SK-N-DZ (cell line): ENCODE measurements at regions not wholly inside any gene's neighbourhood (a gene's known extent, or its start where the extent isn't known, plus 50 kb on each side); places are given as distances from the start of the nearest gene placed in this dataset.
A peak's percentile ranks its signal among the peaks of the same experiment; 100 is the strongest.
"Not testable (repeated sequence)": the region's sequence is repeated elsewhere in the genome, so short reads cannot be mapped to it uniquely, and the experiment has no call there.

ENCODE experiments used
- DNase-seq: peaks from one replicate; pipeline ENCODE4 v3.0.0-alpha.2; 2015; ENCODE audit warnings: low spot score

- no peak for DNase-seq
These were observed 377.5 kb downstream of the HLX start for GRCh38 chr1:221256773-221257172.

DNA sequence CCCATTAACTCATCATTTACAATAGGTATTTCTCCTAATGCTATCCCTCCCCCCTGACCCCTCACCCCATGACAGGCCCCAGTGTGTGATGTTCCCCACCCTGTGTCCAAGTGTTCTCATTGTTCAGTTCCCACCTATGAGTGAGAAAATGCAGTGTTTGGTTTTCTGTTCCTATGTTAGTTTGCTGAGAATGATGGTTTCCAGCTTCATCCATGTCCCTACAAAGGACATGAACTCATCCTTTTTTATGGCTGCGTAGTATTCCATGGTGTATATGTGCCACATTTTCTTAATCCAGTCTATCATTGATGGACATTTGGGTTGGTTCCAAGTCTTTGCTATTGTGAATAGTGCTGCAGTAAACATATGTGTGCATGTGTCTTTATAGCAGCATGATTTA lies 378.3 kb downstream of the HLX start:
- not testable (repeated sequence) for DNase-seq

- DNase-seq, result not testable (repeated sequence)
These were observed 383.4 kb downstream of the HLX start for GRCh38 chr1:221262677-221263076.

DNA sequence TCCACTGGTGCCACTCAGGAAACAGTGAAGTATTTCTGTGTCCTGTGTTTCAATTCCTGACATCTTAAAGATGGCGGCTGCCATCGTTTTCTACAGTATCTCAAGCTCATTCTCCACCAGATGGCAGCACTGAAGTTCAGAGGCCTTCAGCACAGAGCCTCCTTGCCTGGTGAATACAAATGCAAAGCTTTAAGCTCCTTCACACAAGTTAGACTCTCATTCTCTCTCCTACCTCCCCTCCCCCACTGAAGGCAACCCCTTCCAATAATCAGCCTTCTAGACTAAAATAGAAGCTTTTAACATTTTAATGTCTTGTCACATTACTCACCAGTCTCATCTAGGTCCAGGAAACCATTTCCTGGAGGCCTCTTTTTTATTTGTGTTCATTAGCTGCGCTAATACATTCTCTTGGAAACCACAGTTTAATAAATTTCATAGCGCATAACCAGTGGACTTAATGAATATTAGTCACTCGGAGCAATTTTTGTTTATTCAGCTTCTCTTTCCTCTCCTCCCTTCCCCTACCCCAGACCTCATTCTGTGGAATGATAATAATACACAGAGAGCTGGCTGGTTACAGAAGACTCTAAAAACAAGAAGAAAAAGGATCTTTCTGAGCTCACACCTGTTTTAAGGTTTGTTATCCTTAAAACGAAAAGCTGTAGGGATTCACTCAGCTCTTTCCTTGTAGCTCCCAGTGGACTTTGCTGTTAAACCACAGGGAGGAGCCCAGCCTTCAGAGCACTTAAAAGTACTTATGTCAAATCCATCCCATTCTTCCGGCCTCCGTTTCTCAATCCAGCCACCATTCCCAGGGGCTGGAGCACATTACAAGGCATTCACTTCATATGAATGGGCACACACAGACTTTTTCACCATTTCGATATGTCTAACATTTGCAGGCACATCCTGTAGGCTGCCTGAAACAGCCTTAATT lies 384.9 kb downstream of the HLX start:
- DNase-seq, result peak; percentile 75

DNA sequence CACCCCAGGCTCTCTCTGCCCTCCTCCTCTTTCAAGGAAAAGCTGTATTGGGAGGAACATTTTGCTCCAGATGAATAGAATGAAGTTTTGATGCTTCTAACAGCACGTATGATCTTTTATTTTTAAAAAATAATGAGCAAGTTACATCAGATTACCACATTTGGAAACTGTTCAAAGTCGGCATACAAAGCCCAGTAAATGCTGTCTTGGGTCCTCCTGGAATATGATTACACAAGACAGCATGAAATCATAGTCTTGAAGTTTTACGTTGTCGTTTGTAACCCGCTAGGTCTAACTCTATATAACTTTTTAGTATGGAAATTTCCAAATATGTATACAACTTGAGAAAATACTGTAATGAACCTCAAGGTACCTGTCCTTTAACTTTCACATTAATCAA lies 385.6 kb downstream of the HLX start:
- DNase-seq, result no peak

DNA sequence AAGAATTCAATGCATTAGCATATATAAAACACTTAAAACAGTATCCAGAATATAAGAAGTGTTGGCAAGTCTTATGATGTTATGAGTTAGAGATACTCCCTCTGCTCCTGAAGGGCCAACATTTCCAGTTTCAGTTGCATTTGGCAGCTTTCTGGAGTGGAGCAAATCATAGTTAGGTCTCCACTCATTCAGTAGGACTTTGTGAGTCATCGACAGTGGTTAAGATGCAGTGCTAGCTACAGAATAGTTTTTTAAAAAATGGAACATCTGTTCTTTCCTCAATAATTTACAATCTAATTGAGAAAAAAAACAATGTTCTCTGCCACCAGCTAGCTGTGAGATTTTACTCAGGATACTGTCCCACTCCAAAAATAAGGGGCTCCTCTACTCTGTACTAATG lies 389.1 kb downstream of the HLX start:
- DNase-seq, result no peak

- no peak for DNase-seq
These were observed 392.5 kb downstream of the HLX start for GRCh38 chr1:221271701-221272100.

DNA sequence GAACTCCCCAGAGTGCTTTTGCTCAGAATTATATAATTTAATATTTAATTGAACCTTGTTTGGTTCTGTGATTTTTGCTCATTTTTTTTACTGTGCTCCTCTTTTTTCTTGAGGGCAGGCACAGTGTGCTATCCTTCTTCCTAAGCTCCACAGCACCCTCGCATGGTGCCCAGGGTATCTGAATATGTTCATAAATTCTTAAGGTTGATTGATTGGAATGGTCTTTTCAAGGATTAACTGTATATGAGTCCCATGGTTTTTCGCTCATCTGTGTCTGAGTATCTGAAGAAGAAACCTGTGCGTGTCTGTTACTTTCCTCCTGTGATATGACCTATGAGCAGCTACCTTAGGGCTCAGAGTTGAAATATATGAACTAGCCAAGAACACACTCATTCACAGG lies 393.7 kb downstream of the HLX start:
- no peak for DNase-seq

DNA sequence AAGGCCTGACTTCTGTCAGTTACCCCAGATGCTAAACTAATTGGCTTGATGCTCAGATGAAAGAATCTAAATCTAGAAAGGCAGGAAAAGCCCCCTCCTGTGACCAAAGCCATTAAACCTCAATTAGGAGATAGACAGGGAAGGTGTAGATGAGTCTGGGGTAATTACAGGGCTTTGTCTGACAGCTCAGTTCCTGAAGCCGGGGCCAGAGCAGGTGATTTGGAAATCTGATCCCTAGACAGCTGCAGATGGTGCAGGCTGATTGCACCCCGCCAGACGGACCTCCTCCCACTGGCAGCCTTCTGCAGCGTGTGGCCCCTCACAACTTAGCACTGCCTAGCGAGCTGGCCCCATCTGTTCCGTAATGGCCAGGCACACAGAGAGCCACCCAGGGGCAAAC lies 395.1 kb downstream of the HLX start:
- peak; percentile 83 for DNase-seq

- DNase-seq, result no peak
These were observed 397.7 kb downstream of the HLX start for GRCh38 chr1:221276896-221277409.

- DNase-seq, result no peak
These were observed 399.9 kb downstream of the HLX start for GRCh38 chr1:221279146-221279545.

DNA sequence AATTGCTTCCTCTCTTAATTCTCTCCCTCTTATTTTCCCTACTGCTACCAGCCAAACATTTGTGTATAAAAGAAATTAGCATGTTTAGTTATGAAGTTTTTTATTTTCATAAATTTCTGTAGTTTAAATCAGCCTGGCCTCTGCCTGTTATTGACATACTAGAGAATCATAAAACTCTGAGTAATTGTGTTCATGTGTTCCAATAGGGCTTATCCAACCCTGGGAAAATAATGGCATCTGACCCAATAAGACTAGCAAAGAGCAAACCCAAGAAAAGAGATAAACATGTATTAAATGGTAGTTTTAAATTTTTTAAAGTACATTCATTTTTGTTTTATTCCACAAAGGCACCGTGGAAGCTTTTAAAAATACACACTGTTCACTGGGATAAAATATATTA lies 404.3 kb downstream of the HLX start:
- no peak for DNase-seq

- DNase-seq, result no peak
These were observed 404.8 kb downstream of the HLX start for GRCh38 chr1:221284028-221284427.

GRCh38 chr1:221284991-221285390 lies 405.7 kb downstream of the HLX start:
- DNase-seq, result not testable (repeated sequence)

DNA sequence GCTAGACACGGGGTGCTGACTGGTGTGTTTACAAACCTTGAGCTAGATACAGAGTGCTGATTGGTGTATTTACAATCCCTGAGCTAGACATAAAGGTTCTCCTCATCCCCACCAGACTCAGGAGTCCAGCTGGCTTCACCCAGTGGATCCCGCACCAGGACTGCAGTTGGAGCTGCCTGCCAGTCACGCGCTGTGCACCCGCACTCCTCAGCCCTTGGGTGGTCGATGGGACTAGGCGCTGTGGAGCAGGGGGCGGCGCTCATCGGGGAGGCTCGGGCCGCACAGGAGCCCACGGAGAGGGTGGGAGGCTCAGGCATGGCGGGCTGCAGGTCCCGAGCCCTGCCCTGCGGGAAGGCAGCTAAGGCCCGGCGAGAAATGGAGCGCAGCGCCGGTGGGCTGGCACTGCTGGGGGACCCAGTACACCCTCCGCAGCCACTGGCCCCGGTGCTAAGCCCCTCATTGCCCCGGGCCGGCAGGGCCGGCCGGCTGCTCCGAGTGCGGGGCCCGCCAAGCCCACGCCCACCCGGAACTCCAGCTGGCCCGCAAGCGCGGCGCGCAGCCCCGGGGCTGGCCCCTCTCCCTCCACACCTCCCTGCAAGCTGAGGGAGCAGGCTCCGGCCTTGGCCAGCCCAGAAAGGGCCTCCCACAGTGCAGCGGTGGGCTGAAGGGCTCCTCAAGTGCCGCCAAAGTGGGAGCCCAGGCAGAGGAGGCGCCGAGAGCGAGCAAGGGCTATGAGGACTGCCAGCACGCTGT lies 406.4 kb downstream of the HLX start:
- DNase-seq, result not testable (repeated sequence)

DNA sequence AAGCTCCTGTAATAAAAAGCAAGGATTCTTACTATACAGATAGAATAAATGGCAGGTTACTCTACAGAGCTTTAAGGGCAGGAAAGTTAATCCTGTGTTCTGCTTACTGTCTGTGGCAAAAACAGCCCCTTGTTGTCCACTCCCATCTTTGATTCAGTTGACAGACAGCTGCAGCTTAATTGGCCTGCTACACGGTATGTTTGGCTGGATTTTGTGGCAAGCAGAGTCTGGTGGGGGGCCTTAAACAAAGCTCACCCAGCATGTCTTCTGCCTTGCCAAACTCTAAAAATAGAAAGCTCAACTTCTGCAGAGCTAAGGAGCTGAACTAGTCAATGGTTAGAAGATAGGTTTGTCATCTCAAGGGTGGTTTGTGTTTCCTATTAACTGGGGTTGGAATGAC lies 407.2 kb downstream of the HLX start:
- no peak for DNase-seq

- DNase-seq, result no peak
These were observed 409.9 kb downstream of the HLX start for GRCh38 chr1:221289103-221289502.

DNA sequence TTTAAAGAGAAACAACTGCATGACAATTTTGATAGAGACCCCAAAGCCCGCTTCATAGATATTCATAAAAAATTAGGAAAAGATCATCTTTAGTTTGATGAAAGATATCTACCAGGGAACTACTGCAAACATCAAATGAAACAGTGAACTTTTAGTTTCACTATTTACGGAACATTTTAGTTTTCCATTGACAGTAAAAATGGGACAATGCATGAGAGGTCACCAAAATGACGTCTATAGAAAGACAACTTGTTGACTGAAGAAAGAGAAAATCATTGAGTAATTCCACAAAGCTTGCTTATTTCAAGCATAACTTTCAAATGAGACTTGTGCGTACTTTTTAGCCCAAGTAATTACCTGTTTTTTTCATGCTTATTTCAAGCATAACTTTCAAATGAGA lies 411.4 kb downstream of the HLX start:
- no peak for DNase-seq

- no peak for DNase-seq
These were observed 411.9 kb downstream of the HLX start for GRCh38 chr1:221291113-221291512.

DNA sequence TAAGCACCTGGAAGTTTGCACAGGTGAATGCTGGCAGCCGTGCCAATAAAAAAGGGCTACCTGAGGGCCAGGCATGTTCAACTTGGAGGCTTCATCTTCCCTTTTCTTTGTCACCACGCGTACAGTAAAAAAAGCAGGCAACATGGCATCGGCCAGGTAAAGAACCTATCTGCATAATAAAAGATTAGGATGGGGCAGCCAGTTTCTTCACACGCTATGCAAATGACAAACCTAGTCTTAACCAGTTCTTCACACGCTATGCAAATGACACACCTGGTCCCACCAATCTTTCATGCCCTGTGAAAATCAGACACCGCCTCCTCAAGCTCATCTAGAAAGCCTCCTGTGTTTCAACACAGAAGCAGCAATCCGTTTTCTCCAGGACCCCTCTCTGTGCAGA lies 413.4 kb downstream of the HLX start:
- DNase-seq, result no peak

DNA sequence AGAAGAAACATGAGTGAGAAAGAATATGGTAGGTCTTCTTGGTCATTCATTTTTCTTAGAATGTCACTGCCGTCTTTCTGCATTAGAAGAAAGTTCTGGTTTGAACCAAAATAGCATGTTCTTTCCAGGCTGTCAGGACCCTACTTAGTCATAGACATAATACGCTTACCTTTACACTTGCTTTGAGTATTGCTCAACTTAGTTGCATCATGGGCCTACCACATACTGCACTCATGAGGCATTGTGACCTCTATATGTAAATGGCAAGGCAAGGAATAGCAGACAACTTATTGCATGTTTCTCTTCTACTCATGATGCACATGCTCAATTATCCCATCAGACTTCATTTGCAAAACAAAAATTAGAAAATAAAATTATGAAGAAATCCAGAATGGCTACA lies 415.0 kb downstream of the HLX start:
- no peak for DNase-seq

- DNase-seq, result no peak
These were observed 423.1 kb downstream of the HLX start for GRCh38 chr1:221302357-221302756.

- no peak for DNase-seq
These were observed 423.6 kb downstream of the HLX start for GRCh38 chr1:221302810-221303209.
